GM19397 (cell line): ENCODE measurements at regions not wholly inside any gene's neighbourhood (a gene's known extent, or its start where the extent isn't known, plus 50 kb on each side); places are given as distances from the start of the nearest gene placed in this dataset.

Experiments used
- ATAC-seq: cut with Tn5 transposase; IDR thresholded peaks from one replicate; pipeline ENCODE4 v1.9.1; 2021; ENCODE audit warnings: mild to moderate bottlenecking, moderate library complexity; ENCODE audit not compliant: unreplicated experiment

GRCh38 chr10:123552760-123553554, 113.2 kb upstream of the GPR26 start:
- ATAC-seq, result no peak

GRCh38 chr10:123553810-123554430, 112.2 kb upstream of the GPR26 start:
- no peak for ATAC-seq

- no peak for ATAC-seq
Observed at GRCh38 chr10:123554656-123555055, 111.5 kb upstream of the GPR26 start.

- ATAC-seq, result no peak
Observed at GRCh38 chr10:123555616-123556015, 110.5 kb upstream of the GPR26 start.

- no peak for ATAC-seq
Observed at GRCh38 chr10:123556049-123556448, 110.1 kb upstream of the GPR26 start.

GRCh38 chr10:123556736-123557135, 109.4 kb upstream of the GPR26 start:
- ATAC-seq, result no peak

DNA sequence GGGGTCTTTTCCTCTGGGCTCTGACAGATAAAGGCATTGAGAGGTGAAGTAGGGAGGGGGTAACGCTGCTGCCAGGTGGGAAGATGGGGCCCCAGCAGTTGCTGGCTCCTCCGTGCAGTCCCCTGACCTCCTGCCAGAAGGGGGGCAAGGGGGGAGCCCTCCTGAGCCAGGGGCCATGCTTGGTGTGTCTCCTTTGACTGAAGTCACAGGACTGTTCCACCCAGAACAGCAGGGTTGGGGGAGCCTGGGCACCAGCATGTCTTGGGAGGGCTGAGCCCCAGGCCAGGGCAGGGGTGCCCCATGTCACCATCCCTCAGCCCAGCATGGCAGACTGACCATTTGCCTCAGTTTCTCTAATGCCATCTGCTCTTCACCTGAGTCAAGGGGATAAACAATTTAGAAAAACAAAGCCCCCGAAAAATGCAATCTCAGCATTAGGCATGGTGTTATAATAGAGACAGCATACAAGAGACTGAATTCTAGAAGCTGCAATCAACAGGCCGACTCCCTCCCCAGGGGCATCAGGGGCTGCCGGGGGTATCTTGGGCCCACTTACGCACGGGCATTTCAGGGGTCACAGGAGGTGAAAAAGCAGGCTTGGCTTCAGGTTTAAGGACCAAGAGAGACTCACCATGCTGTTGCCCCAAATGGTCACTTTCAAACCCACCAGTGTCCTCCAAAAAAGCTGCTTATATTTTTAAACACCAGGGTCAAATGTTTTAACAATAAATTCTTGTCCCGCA, 108.6 kb upstream of the GPR26 start:
- no peak for ATAC-seq

DNA sequence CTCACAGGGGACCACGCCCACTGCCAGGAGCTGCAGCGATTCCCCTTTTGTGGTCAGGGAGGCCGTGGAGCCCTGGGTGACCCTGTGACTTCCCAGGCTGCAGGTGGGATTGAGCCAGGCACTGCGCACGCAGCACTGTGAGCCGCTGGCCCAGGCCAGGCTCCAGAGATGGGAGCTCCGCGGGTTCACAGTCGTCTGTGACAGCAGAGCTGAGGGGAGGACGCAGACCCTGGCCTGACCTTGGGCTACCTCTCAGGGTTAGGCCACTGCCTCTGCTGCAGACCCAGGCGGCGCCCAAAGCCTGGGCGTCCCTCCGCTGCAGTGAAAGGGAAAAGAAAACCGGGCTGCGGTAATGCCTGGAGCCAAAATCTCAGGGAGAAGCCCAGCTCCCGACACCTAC, 107.5 kb upstream of the GPR26 start:
- ATAC-seq, result no peak

DNA sequence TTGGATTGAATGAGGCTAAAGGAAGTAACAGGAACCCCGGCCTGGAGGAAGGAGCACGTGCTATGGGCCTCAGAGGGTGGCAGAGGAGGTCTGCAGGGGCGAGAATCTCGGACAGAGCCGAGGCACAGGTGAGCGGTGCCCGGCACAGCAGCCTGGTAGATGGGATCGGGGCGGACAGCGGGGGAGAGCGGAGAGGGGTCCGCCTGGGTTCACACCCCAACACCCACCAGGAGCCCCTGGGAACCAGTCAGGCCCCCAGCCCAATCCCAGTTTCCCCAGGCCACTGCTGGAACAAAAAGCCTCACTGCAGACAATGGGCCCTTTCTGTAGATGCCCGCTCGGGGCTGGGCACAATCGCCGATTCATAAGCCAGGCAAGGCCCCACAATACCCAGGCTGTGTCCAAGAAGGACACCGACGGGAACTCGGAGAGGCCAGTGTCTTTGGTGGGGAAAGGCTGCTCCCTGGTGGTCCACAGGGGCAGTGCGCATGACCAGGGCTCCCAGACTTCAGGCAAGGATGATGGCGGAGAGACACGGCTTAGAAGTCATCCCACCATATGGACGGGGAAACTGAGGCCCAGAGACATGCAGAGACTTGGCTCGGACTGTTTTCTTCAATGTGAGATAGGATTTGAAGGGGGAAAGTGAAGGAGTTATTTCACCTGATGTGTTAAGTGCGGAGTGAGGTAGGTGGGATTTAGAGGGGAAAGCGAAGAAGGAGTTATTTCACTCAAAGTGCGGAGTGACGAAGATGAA, 106.9 kb upstream of the GPR26 start:
- ATAC-seq, result no peak

GRCh38 chr10:123559823-123560092, 106.4 kb upstream of the GPR26 start:
- ATAC-seq, result no peak

- ATAC-seq, result no peak
Observed at GRCh38 chr10:123560301-123561140, 105.6 kb upstream of the GPR26 start.

GRCh38 chr10:123561141-123561440, 105.1 kb upstream of the GPR26 start:
- no peak for ATAC-seq

GRCh38 chr10:123562387-123562786, 103.8 kb upstream of the GPR26 start:
- ATAC-seq, result no peak

- ATAC-seq, result no peak
Observed at GRCh38 chr10:123562811-123563580, 103.2 kb upstream of the GPR26 start.

DNA sequence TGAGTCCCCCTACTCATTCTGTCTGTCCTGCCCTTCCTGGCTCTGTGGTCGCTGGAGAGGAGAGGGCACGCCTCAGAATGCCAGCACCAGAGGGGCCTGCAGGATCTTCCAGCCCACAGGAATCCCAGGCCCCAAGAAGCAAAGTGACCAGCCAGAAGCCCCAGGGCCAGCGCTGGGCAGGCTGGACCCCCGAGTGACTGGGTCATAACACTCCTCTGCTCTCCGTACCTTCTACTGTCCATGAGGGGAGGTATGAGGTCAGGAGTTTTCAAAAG, 102.6 kb upstream of the GPR26 start:
- no peak for ATAC-seq

- no peak for ATAC-seq
Observed at GRCh38 chr10:123563994-123564393, 102.2 kb upstream of the GPR26 start.

DNA sequence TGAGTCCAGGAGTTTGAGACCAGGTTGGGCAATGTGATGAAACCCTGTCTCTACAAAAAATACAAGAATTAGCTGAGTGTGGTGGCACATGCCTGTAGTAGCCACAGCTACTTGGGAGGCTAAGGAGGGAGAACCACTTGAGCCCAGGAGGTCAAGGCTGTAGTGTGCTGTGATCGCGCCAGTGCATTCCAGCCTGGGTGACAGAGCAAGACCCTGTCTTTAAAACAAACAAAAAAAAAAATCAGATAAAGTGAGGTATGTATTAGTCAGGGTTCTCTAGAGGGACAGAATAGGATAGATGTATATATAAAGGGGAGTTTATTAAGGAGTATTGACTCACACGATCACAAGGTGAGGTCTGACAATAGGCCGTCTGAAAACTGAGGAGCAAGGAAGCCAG, 101.5 kb upstream of the GPR26 start:
- no peak for ATAC-seq

DNA sequence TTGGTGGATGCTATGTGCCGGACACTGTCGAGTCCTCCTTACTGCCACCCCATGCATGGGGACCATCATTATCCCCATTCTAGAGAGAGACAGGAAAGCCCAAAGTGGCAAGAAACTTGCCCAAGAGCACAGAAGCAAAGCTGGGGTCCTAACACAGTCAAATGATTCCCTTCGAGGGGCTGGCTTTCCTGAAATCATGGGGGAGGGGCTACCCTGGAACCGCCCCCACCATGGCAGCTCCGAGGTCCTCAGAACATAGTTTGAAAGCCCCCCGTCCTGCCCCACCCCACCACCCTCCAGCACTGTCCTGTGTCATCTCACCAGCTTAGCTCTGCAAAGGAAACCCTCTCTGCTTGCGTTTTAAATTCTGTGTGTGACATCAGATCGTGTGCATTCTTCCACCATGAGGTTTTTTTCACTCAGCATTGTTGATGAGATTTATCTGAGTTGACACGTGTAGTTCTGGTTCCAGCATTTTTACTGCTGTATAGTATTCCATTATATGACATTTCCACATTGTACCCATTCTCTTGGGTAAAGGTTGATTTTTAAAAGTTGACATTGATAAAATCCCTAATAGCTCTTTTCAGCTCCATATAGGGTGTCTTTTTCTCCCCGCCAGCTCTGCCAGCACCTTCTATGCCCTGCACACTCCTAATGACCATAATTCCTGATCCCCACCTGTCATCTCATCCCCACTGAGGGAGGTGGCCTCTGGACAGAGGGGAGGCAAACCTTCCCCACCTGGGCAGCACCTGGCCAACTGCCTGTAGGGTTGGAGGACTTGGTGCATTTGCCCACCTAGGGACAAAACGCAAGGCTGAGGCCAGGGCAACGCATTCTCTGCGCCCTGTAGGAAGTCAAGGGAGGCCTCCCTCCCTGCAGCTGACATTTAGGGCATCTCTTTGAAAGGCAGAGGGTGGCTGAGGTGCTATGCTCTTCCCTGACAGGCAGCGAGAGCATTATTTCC, 100.2 kb upstream of the GPR26 start:
- no peak for ATAC-seq
